ENCODE measurements at regions not wholly inside any gene's neighbourhood (a gene's known extent, or its start where the extent isn't known, plus 50 kb on each side); places are given as distances from the start of the nearest gene placed in this dataset.
A peak's percentile ranks its signal among the peaks of the same experiment; 100 is the strongest.

- TF ChIP-seq CTCF (conservative IDR thresholded peaks at IDR 0.05), result no peak
- H3K27ac ChIP-seq, result no peak overlapping the region
These were observed 361.8 kb downstream of the ZEB2 start for GRCh38 chr2:144158096-144158495.

- TF ChIP-seq CTCF (conservative IDR thresholded peaks at IDR 0.05), result no peak
- H3K27ac ChIP-seq, result no peak overlapping the region
These were observed 362.9 kb downstream of the ZEB2 start for GRCh38 chr2:144156736-144157640.

- TF ChIP-seq CTCF (conservative IDR thresholded peaks at IDR 0.05), result no peak
- H3K27ac ChIP-seq, result no peak overlapping the region
These were observed 365.7 kb downstream of the ZEB2 start for GRCh38 chr2:144154205-144154604.

- no peak overlapping the region; the same call in 1 of the 2 replicates for H3K27ac ChIP-seq
- no peak; the same call in 1 of the 2 replicates for TF ChIP-seq CTCF (conservative IDR thresholded peaks at IDR 0.05)
These were observed 367.1 kb downstream of the ZEB2 start for GRCh38 chr2:144152817-144153271.

- no peak for TF ChIP-seq CTCF (conservative IDR thresholded peaks at IDR 0.05)
- H3K27ac ChIP-seq, result peak overlapping the region; percentile 5; the same call in 1 of the 2 replicates
These were observed 368.1 kb downstream of the ZEB2 start for GRCh38 chr2:144151851-144152250.

- no peak for TF ChIP-seq CTCF (conservative IDR thresholded peaks at IDR 0.05)
- no peak overlapping the region for H3K27ac ChIP-seq
These were observed 368.5 kb downstream of the ZEB2 start for GRCh38 chr2:144151405-144151804.

GRCh38 chr2:144147356-144147755 lies 372.6 kb downstream of the ZEB2 start:
- H3K27ac ChIP-seq, result no peak overlapping the region
- TF ChIP-seq CTCF (conservative IDR thresholded peaks at IDR 0.05), result no peak

Measured in VCaP (cell line).